Right lobe of liver (tissue), 6 donors: ENCODE measurements at regions not wholly inside any gene's neighbourhood (a gene's known extent, or its start where the extent isn't known, plus 50 kb on each side); places are given as distances from the start of the nearest gene placed in this dataset.
"Not testable (repeated sequence)": the region's sequence is repeated elsewhere in the genome, so short reads cannot be mapped to it uniquely, and the experiment has no call there.

Experiments
- ATAC-seq, 4 donors: fragments of 200-7000 bp; cut with Tn5 transposase; one replicate each; pipeline ENCODE4 v1.9.1; 2020; ENCODE audit warnings: mild to moderate bottlenecking in 4 of 4, moderate library complexity in 4 of 4
- DNase-seq, 3 donors: peaks; one replicate each; pipeline ENCODE4 v3.0.0-alpha.2; 2020
- H3K27ac ChIP-seq, 3 donors: fragments of 200-600 bp; one replicate each; pipeline ENCODE4 v1.8.0; 2022
- H3K27me3 ChIP-seq, 2 donors: fragments of 200-600 bp; one replicate each; pipeline ENCODE4 v1.8.0; 2022
- H3K36me3 ChIP-seq, 4 donors: fragments of 200-600 bp; sonication (generic) in 1 of 4; one replicate each; pipeline versions ENCODE4 v1.5.1 to v1.8.0; 2017 to 2022; ENCODE audit warnings: control low read depth in 1 of 4
- H3K4me1 ChIP-seq, 4 donors: fragments of 200-600 bp; sonication (generic) in 1 of 4; one replicate each; pipeline versions ENCODE4 v1.5.1 to v1.8.0; 2017 to 2022; ENCODE audit warnings: control low read depth in 1 of 4
- H3K4me3 ChIP-seq, 3 donors: fragments of 200-600 bp; one replicate each; pipeline ENCODE4 v1.8.0; 2022
- H3K9me3 ChIP-seq, 4 donors: fragments of 200-600 bp; sonication (generic) in 1 of 4; one replicate each; pipeline versions ENCODE4 v1.5.1 to v1.8.0; 2017 to 2022; ENCODE audit warnings: control low read depth in 1 of 4
- POLR2A ChIP-seq: fragments of 450-650 bp; IDR thresholded peaks from one replicate; pipeline ENCODE4 v1.6.1; 2017; ENCODE audit warnings: antibody characterized with exemption, mild to moderate bottlenecking
- WGBS: methylation state at CpG from one replicate; pipeline ENCODE4 v1.1.6; 2018; ENCODE audit warnings: low coverage, low lambda C conversion rate; ENCODE audit not compliant: insufficient coverage; ENCODE audit errors: missing lambda C conversion rate; 5-methylcytosine and 5-hydroxymethylcytosine counted together
- intact Hi-C, 2 donors: fragments of 100-400 bp; cut with DNase I; formaldehyde crosslinking; loops; one replicate each; pipeline versions ENCODE4 v1.11.2 to v1.14.1; 2022
- TF ChIP-seq, protein P1 (sequence below), 4 donors: fragments of 200-600 bp in 3 of 4; fragments of 450-650 bp in 1 of 4; IDR thresholded peaks; one replicate each; pipeline versions ENCODE4 v1.5.1 to v1.8.0; 2016 to 2022; ENCODE audit warnings: antibody characterized with exemption in 4 of 4, mild to moderate bottlenecking in 2 of 4
- donor health status: DM: no; HTN: yes; CAD: no.
- donor health status: DM: no; HTN: no; CAD: no.
- donor health status: DM: no; HTN: no; CAD: no.
- donor health status: DM: no; HTN: yes; CAD: no.
- donor health status: DM: no; HTN: yes; CAD: no.

DNA sequence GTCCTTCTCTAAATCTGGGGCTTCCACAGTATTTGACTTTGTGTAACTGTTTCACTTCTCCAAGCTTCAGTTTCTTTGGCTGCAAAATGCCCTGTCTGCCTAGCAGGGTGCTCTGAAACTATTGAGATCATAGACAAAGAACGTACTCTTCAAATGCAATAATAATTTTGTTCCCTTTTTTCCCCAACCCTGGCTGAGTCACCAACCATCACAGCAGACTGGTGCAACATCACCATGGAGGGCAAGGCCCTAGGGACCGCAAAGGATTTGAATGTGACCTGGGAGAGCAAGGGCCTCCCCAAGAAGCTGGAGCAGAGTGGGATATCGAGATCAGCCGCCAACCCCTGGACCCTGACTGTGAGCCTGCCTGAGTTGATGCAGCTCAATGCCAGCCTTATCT lies 115.0 kb downstream of the FCRL5 start:
- no peaks in the 10 kb centered on the region for H3K36me3 ChIP-seq
- 82% methylated on average over 4 of the region's 4 CpGs for WGBS
- no peak overlapping the region for H3K27ac ChIP-seq
- intact Hi-C loops: no loop called here
- no peak for DNase-seq
- H3K27me3 ChIP-seq: no peaks in the 10 kb centered on the region
- ATAC-seq: no peak
- no peaks in the 10 kb centered on the region for H3K9me3 ChIP-seq
- peaks cover 0 to 27% (median 12%) of the 10 kb centered on the region in 4 donors for H3K4me1 ChIP-seq
- no peak overlapping the region for H3K4me3 ChIP-seq
- TF ChIP-seq POLR2A: no peak
- TF ChIP-seq, protein P1, sequence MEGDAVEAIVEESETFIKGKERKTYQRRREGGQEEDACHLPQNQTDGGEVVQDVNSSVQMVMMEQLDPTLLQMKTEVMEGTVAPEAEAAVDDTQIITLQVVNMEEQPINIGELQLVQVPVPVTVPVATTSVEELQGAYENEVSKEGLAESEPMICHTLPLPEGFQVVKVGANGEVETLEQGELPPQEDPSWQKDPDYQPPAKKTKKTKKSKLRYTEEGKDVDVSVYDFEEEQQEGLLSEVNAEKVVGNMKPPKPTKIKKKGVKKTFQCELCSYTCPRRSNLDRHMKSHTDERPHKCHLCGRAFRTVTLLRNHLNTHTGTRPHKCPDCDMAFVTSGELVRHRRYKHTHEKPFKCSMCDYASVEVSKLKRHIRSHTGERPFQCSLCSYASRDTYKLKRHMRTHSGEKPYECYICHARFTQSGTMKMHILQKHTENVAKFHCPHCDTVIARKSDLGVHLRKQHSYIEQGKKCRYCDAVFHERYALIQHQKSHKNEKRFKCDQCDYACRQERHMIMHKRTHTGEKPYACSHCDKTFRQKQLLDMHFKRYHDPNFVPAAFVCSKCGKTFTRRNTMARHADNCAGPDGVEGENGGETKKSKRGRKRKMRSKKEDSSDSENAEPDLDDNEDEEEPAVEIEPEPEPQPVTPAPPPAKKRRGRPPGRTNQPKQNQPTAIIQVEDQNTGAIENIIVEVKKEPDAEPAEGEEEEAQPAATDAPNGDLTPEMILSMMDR (IDR thresholded peaks at IDR 0.05): no peak

GRCh38 chr1:157431751-157432150 lies 120.6 kb downstream of the FCRL5 start:
- H3K4me3 ChIP-seq: no peak overlapping the region
- TF ChIP-seq, protein P1 (IDR thresholded peaks at IDR 0.05): no peak
- TF ChIP-seq POLR2A: no peak
- H3K9me3 ChIP-seq: no peaks in the 10 kb centered on the region
- intact Hi-C loops: no loop called here
- no peak overlapping the region for H3K27ac ChIP-seq
- DNase-seq (no peak), ATAC-seq (no peak)
- H3K27me3 ChIP-seq: no peaks in the 10 kb centered on the region
- no peaks in the 10 kb centered on the region for H3K36me3 ChIP-seq
- WGBS: 95% methylated on average over 4 of the region's 5 CpGs
- no peaks in the 10 kb centered on the region for H3K4me1 ChIP-seq

- ATAC-seq: no peak
- 62% methylated on average over 5 of the region's 5 CpGs for WGBS
Observed at GRCh38 chr1:157429601-157430240, 122.6 kb downstream of the FCRL5 start.

GRCh38 chr1:157423764-157424163 lies 128.6 kb downstream of the FCRL5 start:
- ATAC-seq, H3K27me3 ChIP-seq, DNase-seq, H3K4me3 ChIP-seq, H3K9me3 ChIP-seq, H3K27ac ChIP-seq, H3K36me3 ChIP-seq, intact Hi-C loops, H3K4me1 ChIP-seq: not testable (repeated sequence)
- WGBS: no CpG with 5 or more reads among the region's 1 CpG

More at GRCh38 chr1:157429601-157430240, 122.6 kb downstream of the FCRL5 start:
- DNase-seq: no peak
- Histone ChIP-seq H3K4me3 (no peak overlapping the region), H3K27me3 (no peaks in the 10 kb centered on the region), H3K36me3 (no peaks in the 10 kb centered on the region), H3K9me3 (no peaks in the 10 kb centered on the region), H3K4me1 (no peaks in the 10 kb centered on the region), H3K27ac (no peak overlapping the region)
- intact Hi-C loops: no loop called here
- no peak for TF ChIP-seq POLR2A
- TF ChIP-seq, protein P1 (IDR thresholded peaks at IDR 0.05): no peak

DNA sequence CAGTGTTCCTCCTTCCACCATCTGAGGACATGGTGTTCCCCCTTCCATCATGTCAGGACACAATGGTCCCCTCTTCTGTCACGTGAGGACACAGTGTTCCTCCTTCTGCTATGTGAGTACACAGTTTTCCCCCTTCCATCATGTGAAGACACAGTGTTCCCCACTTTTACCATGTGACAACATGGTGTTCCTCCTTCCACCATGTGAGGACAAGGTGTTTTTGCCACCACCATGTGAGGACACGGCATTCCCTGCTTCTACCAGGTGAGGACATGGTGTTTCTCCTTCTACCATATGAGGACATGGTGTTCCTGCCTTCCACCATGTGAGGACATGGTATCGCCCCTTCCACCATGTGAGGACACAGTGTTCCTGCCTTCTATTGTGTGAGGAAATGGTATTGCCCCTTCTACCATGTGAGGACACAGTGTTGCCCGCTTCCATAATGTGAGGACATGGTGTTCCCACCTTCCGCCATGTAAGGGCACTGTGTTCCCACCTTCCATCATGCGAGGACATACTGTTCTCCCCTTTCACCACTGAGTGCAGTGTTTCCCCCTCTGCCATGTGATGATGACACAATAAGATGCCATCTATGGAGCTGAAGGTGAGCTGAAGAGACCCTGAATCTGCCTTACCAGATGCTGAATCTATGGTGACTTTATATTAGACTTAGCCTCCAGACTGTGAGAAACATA lies 132.3 kb downstream of the FCRL5 start:
- DNase-seq (no peak), ATAC-seq (no peak)
- H3K36me3 ChIP-seq: no peaks in the 10 kb centered on the region
- intact Hi-C loops: no loop called here
- H3K9me3 ChIP-seq: no peaks in the 10 kb centered on the region
- no peak overlapping the region for H3K4me3 ChIP-seq
- H3K4me1 ChIP-seq: no peaks in the 10 kb centered on the region
- 92% methylated on average over 3 of the region's 6 CpGs for WGBS
- H3K27me3 ChIP-seq: no peaks in the 10 kb centered on the region
- H3K27ac ChIP-seq: no peak overlapping the region
- no peak for TF ChIP-seq POLR2A
- TF ChIP-seq, protein P1 (IDR thresholded peaks at IDR 0.05): no peak
